ENCODE measurements at regions not wholly inside any gene's neighbourhood (a gene's known extent, or its start where the extent isn't known, plus 50 kb on each side); places are given as distances from the start of the nearest gene placed in this dataset.

GRCh38 chr2:234588054-234588430, 91.2 kb upstream of the ARL4C start:
- TF ChIP-seq, protein P1, sequence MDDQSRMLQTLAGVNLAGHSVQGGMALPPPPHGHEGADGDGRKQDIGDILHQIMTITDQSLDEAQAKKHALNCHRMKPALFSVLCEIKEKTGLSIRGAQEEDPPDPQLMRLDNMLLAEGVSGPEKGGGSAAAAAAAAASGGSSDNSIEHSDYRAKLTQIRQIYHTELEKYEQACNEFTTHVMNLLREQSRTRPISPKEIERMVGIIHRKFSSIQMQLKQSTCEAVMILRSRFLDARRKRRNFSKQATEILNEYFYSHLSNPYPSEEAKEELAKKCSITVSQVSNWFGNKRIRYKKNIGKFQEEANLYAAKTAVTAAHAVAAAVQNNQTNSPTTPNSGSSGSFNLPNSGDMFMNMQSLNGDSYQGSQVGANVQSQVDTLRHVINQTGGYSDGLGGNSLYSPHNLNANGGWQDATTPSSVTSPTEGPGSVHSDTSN (IDR thresholded peaks at IDR 0.05), result no peak
- TF ChIP-seq, protein P2, sequence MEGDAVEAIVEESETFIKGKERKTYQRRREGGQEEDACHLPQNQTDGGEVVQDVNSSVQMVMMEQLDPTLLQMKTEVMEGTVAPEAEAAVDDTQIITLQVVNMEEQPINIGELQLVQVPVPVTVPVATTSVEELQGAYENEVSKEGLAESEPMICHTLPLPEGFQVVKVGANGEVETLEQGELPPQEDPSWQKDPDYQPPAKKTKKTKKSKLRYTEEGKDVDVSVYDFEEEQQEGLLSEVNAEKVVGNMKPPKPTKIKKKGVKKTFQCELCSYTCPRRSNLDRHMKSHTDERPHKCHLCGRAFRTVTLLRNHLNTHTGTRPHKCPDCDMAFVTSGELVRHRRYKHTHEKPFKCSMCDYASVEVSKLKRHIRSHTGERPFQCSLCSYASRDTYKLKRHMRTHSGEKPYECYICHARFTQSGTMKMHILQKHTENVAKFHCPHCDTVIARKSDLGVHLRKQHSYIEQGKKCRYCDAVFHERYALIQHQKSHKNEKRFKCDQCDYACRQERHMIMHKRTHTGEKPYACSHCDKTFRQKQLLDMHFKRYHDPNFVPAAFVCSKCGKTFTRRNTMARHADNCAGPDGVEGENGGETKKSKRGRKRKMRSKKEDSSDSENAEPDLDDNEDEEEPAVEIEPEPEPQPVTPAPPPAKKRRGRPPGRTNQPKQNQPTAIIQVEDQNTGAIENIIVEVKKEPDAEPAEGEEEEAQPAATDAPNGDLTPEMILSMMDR (IDR thresholded peaks at IDR 0.05), result no peak
- TF ChIP-seq REST (IDR thresholded peaks at IDR 0.05), result no peak
- TF ChIP-seq POLR2AphosphoS2 (conservative IDR thresholded peaks at IDR 0.05; ENCODE audit: low read length), result no peak
- TF ChIP-seq POLR2A (IDR thresholded peaks at IDR 0.05; ENCODE audit: low read length), result no peak
- TF ChIP-seq EP300 (IDR thresholded peaks at IDR 0.05), result no peak
- TF ChIP-seq TP53 (CRISPR knock-in tag; IDR thresholded peaks at IDR 0.05), result no peak
- no peak for TF ChIP-seq RAD21 (conservative IDR thresholded peaks at IDR 0.05 in 1 of 2, IDR thresholded peaks at IDR 0.05 in 1 of 2)
- TF ChIP-seq EHMT2 (IDR thresholded peaks at IDR 0.05; ENCODE audit: low read depth), result no peak
- TF ChIP-seq CBX8 (IDR thresholded peaks at IDR 0.05), result no peak
